Progenitor cell of endocrine pancreas (in vitro differentiated cells): ENCODE measurements at regions not wholly inside any gene's neighbourhood (a gene's known extent, or its start where the extent isn't known, plus 50 kb on each side); places are given as distances from the start of the nearest gene placed in this dataset.

ENCODE experiments used
- DNase-seq: peaks from one replicate; pipeline ENCODE4 v3.0.0; 2021; ENCODE audit warnings: low spot score; ENCODE audit not compliant: unreplicated experiment
- H3K27ac Mint-ChIP-seq: 2 replicates; pipeline ENCODE4 v1.8.0; 2021; ENCODE audit warnings: mild to moderate bottlenecking, moderate library complexity, mixed read lengths
- H3K27me3 Mint-ChIP-seq: 2 replicates; pipeline ENCODE4 v1.8.0; 2021; ENCODE audit warnings: mixed read lengths
- H3K36me3 Mint-ChIP-seq: 2 replicates; pipeline ENCODE4 v1.8.0; 2022; ENCODE audit warnings: mixed read lengths; ENCODE audit not compliant: insufficient read depth
- H3K4me1 Mint-ChIP-seq: 2 replicates; pipeline ENCODE4 v1.8.0; 2021; ENCODE audit warnings: low read depth, mixed read lengths
- H3K4me3 Mint-ChIP-seq: 2 replicates; pipeline ENCODE4 v1.8.0; 2021; ENCODE audit warnings: low read depth, mild to moderate bottlenecking, moderate library complexity, mixed read lengths
- H3K9me3 Mint-ChIP-seq: 2 replicates; pipeline ENCODE4 v1.8.0; 2021; ENCODE audit warnings: low read depth, mixed read lengths
- CTCF ChIP-seq: fragments of 200-600 bp; sonication (generic); IDR thresholded peaks from one replicate; pipeline ENCODE4 v1.5.0; 2021; ENCODE audit warnings: antibody characterized with exemption, mild to moderate bottlenecking; ENCODE audit not compliant: unreplicated experiment

GRCh38 chr4:14552119-14552518, 450.2 kb upstream of the CPEB2 start:
- TF ChIP-seq CTCF, result no peak
- H3K4me1 Mint-ChIP-seq, result peaks cover 2% of the 10 kb centered on the region
- H3K9me3 Mint-ChIP-seq, result no peaks in the 10 kb centered on the region

GRCh38 chr4:14559646-14560045, 442.6 kb upstream of the CPEB2 start:
- no peak overlapping the region for H3K4me3 Mint-ChIP-seq
- peaks cover 1% of the 10 kb centered on the region for H3K9me3 Mint-ChIP-seq
- no peaks in the 10 kb centered on the region for H3K36me3 Mint-ChIP-seq
- TF ChIP-seq CTCF, result no peak
- no peaks in the 10 kb centered on the region for H3K27me3 Mint-ChIP-seq
- H3K4me1 Mint-ChIP-seq, result peaks cover 2% of the 10 kb centered on the region
- H3K27ac Mint-ChIP-seq, result no peak overlapping the region
- DNase-seq, result no peak

More at GRCh38 chr4:14552119-14552518, 450.2 kb upstream of the CPEB2 start:
- H3K27ac Mint-ChIP-seq, result no peak overlapping the region
- no peak for DNase-seq
- H3K27me3 Mint-ChIP-seq, result no peaks in the 10 kb centered on the region
- H3K4me3 Mint-ChIP-seq, result no peak overlapping the region
- no peaks in the 10 kb centered on the region for H3K36me3 Mint-ChIP-seq

GRCh38 chr4:14560577-14560976, 441.7 kb upstream of the CPEB2 start:
- no peak for TF ChIP-seq CTCF
- Mint-ChIP-seq H3K4me3 (no peak overlapping the region), H3K9me3 (peaks cover 5% of the 10 kb centered on the region), H3K27me3 (no peaks in the 10 kb centered on the region), H3K4me1 (peaks cover 2% of the 10 kb centered on the region), H3K27ac (no peak overlapping the region), H3K36me3 (no peaks in the 10 kb centered on the region)
- DNase-seq, result no peak

GRCh38 chr4:14562901-14563300, 439.4 kb upstream of the CPEB2 start:
- TF ChIP-seq CTCF, result no peak
- no peaks in the 10 kb centered on the region for H3K36me3 Mint-ChIP-seq
- H3K27ac Mint-ChIP-seq, result no peak overlapping the region
- peaks cover 9% of the 10 kb centered on the region for H3K9me3 Mint-ChIP-seq
- DNase-seq, result no peak
- H3K27me3 Mint-ChIP-seq, result no peaks in the 10 kb centered on the region
- no peak overlapping the region for H3K4me3 Mint-ChIP-seq
- no peaks in the 10 kb centered on the region for H3K4me1 Mint-ChIP-seq

- H3K4me3 Mint-ChIP-seq, result no peak overlapping the region
- DNase-seq, result no peak
- H3K4me1 Mint-ChIP-seq, result no peaks in the 10 kb centered on the region
- no peaks in the 10 kb centered on the region for H3K36me3 Mint-ChIP-seq
- peaks cover 9% of the 10 kb centered on the region for H3K9me3 Mint-ChIP-seq
- H3K27ac Mint-ChIP-seq, result no peak overlapping the region
- H3K27me3 Mint-ChIP-seq, result no peaks in the 10 kb centered on the region
- TF ChIP-seq CTCF, result no peak
Observed at GRCh38 chr4:14564281-14564680, 438.0 kb upstream of the CPEB2 start.
